ENCODE measurements at regions not wholly inside any gene's neighbourhood (a gene's known extent, or its start where the extent isn't known, plus 50 kb on each side); places are given as distances from the start of the nearest gene placed in this dataset.

GRCh38 chr22:49721211-49721763, 106.4 kb downstream of the BRD1 start:
- DNase-seq (ENCODE audit: low spot score), result no peak
- TF ChIP-seq CTCF (IDR thresholded peaks at IDR 0.05; ENCODE audit: extremely low read depth, missing control alignments), result no peak

- DNase-seq (ENCODE audit: low spot score), result no peak
- no peak for TF ChIP-seq CTCF (IDR thresholded peaks at IDR 0.05; ENCODE audit: extremely low read depth, missing control alignments)
Observed at GRCh38 chr22:49720279-49720959, 107.3 kb downstream of the BRD1 start.

DNA sequence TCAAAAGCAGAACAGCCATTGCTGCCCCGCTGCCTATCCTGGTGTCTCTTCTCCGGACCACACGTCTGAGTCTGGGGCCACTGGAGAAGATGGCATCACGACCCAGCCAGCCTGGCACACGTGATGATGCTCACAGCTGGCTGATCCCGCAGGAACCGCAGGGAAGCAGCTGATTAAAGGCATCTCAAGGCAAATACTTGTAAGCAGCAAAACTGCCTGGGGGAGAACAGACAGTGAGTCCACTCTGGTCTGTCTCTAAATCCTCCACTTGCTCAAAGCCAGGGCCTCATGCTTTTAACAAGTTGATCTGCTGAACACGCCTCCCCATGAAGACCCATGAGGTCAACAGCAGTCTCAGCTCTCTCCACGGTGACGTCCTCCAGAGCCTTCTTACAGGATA, 108.6 kb downstream of the BRD1 start:
- no peak for TF ChIP-seq CTCF (IDR thresholded peaks at IDR 0.05; ENCODE audit: extremely low read depth, missing control alignments)
- no peak for DNase-seq (ENCODE audit: low spot score)

DNA sequence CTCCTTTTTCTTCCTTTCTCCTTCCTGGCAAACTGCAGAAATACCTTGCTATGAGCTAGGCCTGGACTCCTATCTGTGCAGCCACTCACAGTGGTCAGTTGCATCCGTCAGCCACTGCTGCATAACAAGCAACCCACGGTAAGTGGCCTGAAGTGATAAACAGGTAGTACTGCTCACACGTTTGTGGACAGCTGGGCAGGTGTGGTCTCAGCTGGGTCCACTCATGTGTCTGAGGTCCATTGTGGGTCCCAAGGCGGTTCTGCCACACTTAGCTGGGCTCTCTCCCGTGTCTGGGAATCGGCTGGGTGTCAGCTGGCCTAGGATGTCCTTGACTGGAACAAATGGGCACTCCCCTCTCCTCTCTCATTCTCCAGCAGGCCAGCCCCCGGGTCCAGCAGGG, 109.3 kb downstream of the BRD1 start:
- no peak for TF ChIP-seq CTCF (IDR thresholded peaks at IDR 0.05; ENCODE audit: extremely low read depth, missing control alignments)

DNA sequence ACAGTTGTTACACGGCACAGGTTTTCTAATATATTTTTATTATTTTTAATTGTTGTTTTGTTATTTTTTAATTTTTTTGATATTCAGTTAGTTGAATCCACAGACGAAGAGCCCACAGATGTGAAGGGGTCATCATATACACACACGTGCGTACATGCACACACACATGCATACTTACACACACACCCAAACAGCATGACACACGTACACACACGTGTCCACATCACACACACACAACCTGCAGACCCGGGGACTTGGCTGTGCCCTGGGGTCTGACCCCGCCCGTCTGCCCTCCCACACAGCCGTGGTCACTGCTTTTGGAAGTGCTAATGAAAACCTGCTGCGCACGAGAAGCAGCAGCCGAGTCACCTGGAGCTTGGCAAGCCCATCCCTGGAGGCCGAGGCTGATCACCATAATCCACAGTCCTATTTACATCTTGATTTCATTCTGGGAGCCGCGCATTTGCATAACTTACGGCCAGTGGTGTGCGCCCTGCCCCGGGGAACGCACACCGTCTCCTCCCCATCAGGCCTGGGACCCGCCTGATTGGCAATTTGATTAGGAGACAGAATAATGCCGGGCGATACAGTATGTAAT, 110.3 kb downstream of the BRD1 start:
- TF ChIP-seq CTCF (IDR thresholded peaks at IDR 0.05; ENCODE audit: extremely low read depth, missing control alignments), result no peak
- no peak for DNase-seq (ENCODE audit: low spot score)

More for the DNA sequence above, 109.3 kb downstream of the BRD1 start:
- DNase-seq (ENCODE audit: low spot score), result no peak

DNA sequence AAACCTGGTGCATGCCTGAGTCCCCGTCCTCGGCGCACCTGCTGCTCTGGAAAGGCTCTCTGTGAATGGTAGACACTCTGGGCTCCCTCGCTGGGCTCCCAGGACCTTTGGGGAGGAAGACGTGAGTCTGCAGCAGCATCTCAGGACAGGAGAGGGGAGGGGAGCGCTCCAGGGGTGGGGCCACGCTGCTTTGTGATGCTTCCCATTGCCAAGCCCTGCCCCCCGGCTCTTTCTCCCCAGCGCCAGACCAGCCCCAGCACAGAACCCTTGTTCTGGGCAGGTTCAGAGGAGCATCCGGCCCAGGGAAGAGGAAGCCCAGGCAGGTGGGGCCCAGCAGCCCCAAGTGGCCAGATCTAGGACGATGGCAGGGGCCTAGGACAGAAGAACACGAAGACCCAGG, 111.2 kb downstream of the BRD1 start:
- TF ChIP-seq CTCF (IDR thresholded peaks at IDR 0.05; ENCODE audit: extremely low read depth, missing control alignments), result no peak
- DNase-seq (ENCODE audit: low spot score), result no peak

DNA sequence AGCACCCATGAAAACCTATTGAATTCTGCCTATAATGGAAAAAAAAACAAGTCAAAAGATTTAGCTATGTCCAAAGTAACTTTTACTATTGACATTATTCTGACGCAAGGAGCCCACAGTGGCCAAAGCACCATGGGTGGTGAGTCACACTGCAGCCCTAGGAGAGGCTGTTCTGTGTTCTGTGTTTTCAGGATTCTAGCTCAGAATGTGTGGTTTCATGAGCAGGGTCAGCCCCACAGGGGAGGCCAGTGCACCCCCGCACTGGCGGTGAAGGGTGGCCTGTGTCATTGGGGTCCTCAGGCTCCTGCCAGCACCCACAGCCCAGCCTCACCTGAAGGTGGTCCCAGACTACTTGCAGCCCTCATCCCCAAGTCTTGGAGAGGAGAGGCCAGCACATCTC, 112.2 kb downstream of the BRD1 start:
- no peak for DNase-seq (ENCODE audit: low spot score)
- TF ChIP-seq CTCF (IDR thresholded peaks at IDR 0.05; ENCODE audit: extremely low read depth, missing control alignments), result no peak

All from GM20000 (cell line).